ENCODE measurements at regions not wholly inside any gene's neighbourhood (a gene's known extent, or its start where the extent isn't known, plus 50 kb on each side); places are given as distances from the start of the nearest gene placed in this dataset.

GRCh38 chr13:22210134-22210930 lies 539.5 kb downstream of the FGF9 start:
- Histone ChIP-seq H3K4me1 (ENCODE audit: control insufficient read depth, extremely low read depth, insufficient read depth, low read length) (no peaks in the 10 kb centered on the region), H3K27ac (ENCODE audit: insufficient read depth, low read length) (no peak overlapping the region)
- TF ChIP-seq EZH2 (IDR thresholded peaks at IDR 0.05; ENCODE audit: low read length, missing control alignments) = no peak
- TF ChIP-seq CTCF (conservative IDR thresholded peaks at IDR 0.05 in 1 of 2, IDR thresholded peaks at IDR 0.05 in 1 of 2; ENCODE audit: low read depth in 1 of 2, low read length in 2 of 2) = no peak

DNA sequence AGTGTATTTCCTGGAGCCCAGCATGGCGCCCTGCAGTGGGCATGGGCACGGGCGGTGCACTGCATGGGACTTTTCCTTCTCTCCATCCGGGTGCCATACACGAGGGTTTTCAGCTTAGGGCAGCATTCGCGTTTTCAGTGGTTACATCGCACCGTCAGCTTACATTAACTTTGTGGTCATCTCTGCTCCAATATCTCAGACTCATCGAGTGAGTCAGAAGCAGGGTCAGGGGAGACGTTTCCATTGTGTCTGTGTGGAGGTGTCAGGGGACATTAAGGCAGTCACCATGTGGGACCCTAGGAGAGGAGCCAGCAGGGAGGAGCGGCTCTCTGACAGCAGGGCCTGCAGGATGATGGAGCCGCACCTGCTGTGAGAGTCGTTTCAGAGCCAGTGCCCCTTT lies 541.0 kb downstream of the FGF9 start:
- Histone ChIP-seq H3K79me2 (ENCODE audit: control insufficient read depth, insufficient read depth, low read length) (no peaks in the 10 kb centered on the region), H3K9me3 (ENCODE audit: control insufficient read depth, insufficient read depth, low read depth, low read length) (no peaks in the 10 kb centered on the region), H2AFZ (ENCODE audit: low read length) (no peak overlapping the region), H3K4me2 (ENCODE audit: extremely low read depth, insufficient read depth, low read length) (no peak overlapping the region), H3K27ac (ENCODE audit: insufficient read depth, low read length) (no peak overlapping the region), H3K27me3 (ENCODE audit: control insufficient read depth, insufficient read depth, low read length) (no peaks in the 10 kb centered on the region), H3K36me3 (ENCODE audit: control insufficient read depth, insufficient read depth, low read length) (no peaks in the 10 kb centered on the region), H3K4me1 (ENCODE audit: control insufficient read depth, extremely low read depth, insufficient read depth, low read length) (no peaks in the 10 kb centered on the region), H3K9ac (ENCODE audit: insufficient read depth, low read length) (no peak overlapping the region), H3K4me3 (replicated peaks in 1 of 4; ENCODE audit: control extremely low read depth in 1 of 4, insufficient read depth in 1 of 4, low read depth in 3 of 4, low read length in 4 of 4) (no peak overlapping the region), H4K20me1 (ENCODE audit: control insufficient read depth, extremely low read depth, insufficient read depth, low read length) (no peaks in the 10 kb centered on the region)
- DNase-seq (ENCODE audit: low read depth in 2 of 2) = no peak
- TF ChIP-seq EZH2 (IDR thresholded peaks at IDR 0.05; ENCODE audit: low read length, missing control alignments) (no peak), CTCF (conservative IDR thresholded peaks at IDR 0.05 in 1 of 2, IDR thresholded peaks at IDR 0.05 in 1 of 2; ENCODE audit: low read depth in 1 of 2, low read length in 2 of 2) (no peak)

More at GRCh38 chr13:22210134-22210930, 539.5 kb downstream of the FGF9 start:
- Histone ChIP-seq H3K4me3 (replicated peaks in 1 of 4; ENCODE audit: control extremely low read depth in 1 of 4, insufficient read depth in 1 of 4, low read depth in 3 of 4, low read length in 4 of 4) (no peak overlapping the region), H3K4me2 (ENCODE audit: extremely low read depth, insufficient read depth, low read length) (no peak overlapping the region), H3K79me2 (ENCODE audit: control insufficient read depth, insufficient read depth, low read length) (no peaks in the 10 kb centered on the region), H3K9me3 (ENCODE audit: control insufficient read depth, insufficient read depth, low read depth, low read length) (no peaks in the 10 kb centered on the region), H3K27me3 (ENCODE audit: control insufficient read depth, insufficient read depth, low read length) (no peaks in the 10 kb centered on the region), H2AFZ (ENCODE audit: low read length) (no peak overlapping the region), H3K9ac (ENCODE audit: insufficient read depth, low read length) (no peak overlapping the region), H4K20me1 (ENCODE audit: control insufficient read depth, extremely low read depth, insufficient read depth, low read length) (no peaks in the 10 kb centered on the region), H3K36me3 (ENCODE audit: control insufficient read depth, insufficient read depth, low read length) (no peaks in the 10 kb centered on the region)
- no peak for DNase-seq (ENCODE audit: low read depth in 2 of 2)

DNA sequence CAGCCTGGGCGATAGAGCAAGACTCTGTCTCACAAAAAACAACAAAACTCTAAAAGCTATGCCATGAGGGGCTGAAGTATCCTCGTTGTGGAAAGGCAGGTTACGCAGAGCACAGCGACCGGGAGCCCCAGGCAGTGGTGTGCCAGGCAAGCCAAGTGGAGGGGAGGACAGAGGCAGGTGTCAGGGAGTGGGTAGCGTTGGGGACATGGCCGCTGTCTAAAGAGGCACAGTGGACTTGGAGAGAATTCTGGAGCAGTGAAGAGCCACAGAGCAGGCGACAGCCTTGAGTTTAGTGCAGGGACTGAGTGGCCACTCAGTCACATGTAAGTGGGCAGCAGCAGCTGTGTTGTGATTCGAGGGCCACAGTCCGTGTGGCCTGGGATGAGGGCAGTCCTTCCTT lies 541.7 kb downstream of the FGF9 start:
- H3K79me2 ChIP-seq (ENCODE audit: control insufficient read depth, insufficient read depth, low read length) = no peaks in the 10 kb centered on the region
- H3K9me3 ChIP-seq (ENCODE audit: control insufficient read depth, insufficient read depth, low read depth, low read length) = no peaks in the 10 kb centered on the region
- no peak overlapping the region for H2AFZ ChIP-seq (ENCODE audit: low read length)
- H3K4me3 ChIP-seq (replicated peaks in 1 of 4; ENCODE audit: control extremely low read depth in 1 of 4, insufficient read depth in 1 of 4, low read depth in 3 of 4, low read length in 4 of 4) = no peak overlapping the region
- H3K9ac ChIP-seq (ENCODE audit: insufficient read depth, low read length) = no peak overlapping the region
- no peaks in the 10 kb centered on the region for H3K36me3 ChIP-seq (ENCODE audit: control insufficient read depth, insufficient read depth, low read length)
- H3K27me3 ChIP-seq (ENCODE audit: control insufficient read depth, insufficient read depth, low read length) = no peaks in the 10 kb centered on the region
- DNase-seq (ENCODE audit: low read depth in 2 of 2) = no peak
- TF ChIP-seq EZH2 (IDR thresholded peaks at IDR 0.05; ENCODE audit: low read length, missing control alignments) (no peak), CTCF (conservative IDR thresholded peaks at IDR 0.05 in 1 of 2, IDR thresholded peaks at IDR 0.05 in 1 of 2; ENCODE audit: low read depth in 1 of 2, low read length in 2 of 2) (no peak)
- H4K20me1 ChIP-seq (ENCODE audit: control insufficient read depth, extremely low read depth, insufficient read depth, low read length) = no peaks in the 10 kb centered on the region
- no peaks in the 10 kb centered on the region for H3K4me1 ChIP-seq (ENCODE audit: control insufficient read depth, extremely low read depth, insufficient read depth, low read length)
- no peak overlapping the region for H3K27ac ChIP-seq (ENCODE audit: insufficient read depth, low read length)
- H3K4me2 ChIP-seq (ENCODE audit: extremely low read depth, insufficient read depth, low read length) = no peak overlapping the region
